Spleen (tissue), 7 donors: ENCODE measurements at regions not wholly inside any gene's neighbourhood (a gene's known extent, or its start where the extent isn't known, plus 50 kb on each side); places are given as distances from the start of the nearest gene placed in this dataset.

Experiments
- POLR2A ChIP-seq, 3 donors: fragments of 450-650 bp; IDR thresholded peaks; one replicate each; pipeline ENCODE4 v1.5.1; 2017; ENCODE audit warnings: antibody characterized with exemption in 3 of 3, mild to moderate bottlenecking in 1 of 3
- POLR2AphosphoS5 ChIP-seq, 3 donors: sonication (generic); formaldehyde crosslinking; IDR thresholded peaks; one replicate each; pipeline ENCODE4 v1.5.1; 2017; ENCODE audit warnings: antibody characterized with exemption in 3 of 3
- TF ChIP-seq, protein P1 (sequence below), 11 experiments: fragments of 200-600 bp in 7 of 11; fragments of 450-650 bp in 4 of 11; sonication (generic) in 4 of 11; IDR thresholded peaks in 8 of 11; conservative IDR thresholded peaks in 3 of 11; 1 replicate in 7 of 11; 2 replicates in 4 of 11; pipeline versions ENCODE4 v1.4.0 to v1.8.0; 2016 to 2021; ENCODE audit warnings: antibody characterized with exemption in 11 of 11, inconsistent platforms in 4 of 11, mild to moderate bottlenecking in 1 of 11
- donor health status: DM: no; HTN: no; CAD: no; lungs with moderate emphysema.
- donor health status: DM: no; HTN: no; CAD: no.
- donor health status: DM: no; HTN: no; CAD: no.

DNA sequence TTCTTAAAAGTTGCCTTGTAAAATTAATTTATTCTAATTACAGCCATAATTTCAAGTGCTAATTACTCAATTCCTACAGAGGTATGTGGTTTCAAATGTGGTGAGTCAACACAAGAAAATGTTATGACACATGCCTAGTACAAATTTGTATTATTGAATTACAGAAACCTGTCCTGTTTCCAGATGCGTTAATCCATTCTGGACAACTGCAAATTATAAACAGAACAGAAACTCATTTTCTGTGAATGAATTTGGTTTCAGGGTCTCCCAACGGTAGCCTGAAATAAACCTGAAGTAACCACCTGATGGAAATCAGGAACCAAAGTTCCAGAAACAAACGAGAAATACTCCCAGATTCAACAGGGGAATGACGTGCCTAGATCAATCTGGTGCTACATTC is 328.6 kb upstream of the F9 start:
- TF ChIP-seq POLR2AphosphoS5 (IDR thresholded peaks at IDR 0.05): no peak
- TF ChIP-seq, protein P1, sequence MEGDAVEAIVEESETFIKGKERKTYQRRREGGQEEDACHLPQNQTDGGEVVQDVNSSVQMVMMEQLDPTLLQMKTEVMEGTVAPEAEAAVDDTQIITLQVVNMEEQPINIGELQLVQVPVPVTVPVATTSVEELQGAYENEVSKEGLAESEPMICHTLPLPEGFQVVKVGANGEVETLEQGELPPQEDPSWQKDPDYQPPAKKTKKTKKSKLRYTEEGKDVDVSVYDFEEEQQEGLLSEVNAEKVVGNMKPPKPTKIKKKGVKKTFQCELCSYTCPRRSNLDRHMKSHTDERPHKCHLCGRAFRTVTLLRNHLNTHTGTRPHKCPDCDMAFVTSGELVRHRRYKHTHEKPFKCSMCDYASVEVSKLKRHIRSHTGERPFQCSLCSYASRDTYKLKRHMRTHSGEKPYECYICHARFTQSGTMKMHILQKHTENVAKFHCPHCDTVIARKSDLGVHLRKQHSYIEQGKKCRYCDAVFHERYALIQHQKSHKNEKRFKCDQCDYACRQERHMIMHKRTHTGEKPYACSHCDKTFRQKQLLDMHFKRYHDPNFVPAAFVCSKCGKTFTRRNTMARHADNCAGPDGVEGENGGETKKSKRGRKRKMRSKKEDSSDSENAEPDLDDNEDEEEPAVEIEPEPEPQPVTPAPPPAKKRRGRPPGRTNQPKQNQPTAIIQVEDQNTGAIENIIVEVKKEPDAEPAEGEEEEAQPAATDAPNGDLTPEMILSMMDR (IDR thresholded peaks at IDR 0.05 in 8 of 11, conservative IDR thresholded peaks at IDR 0.05 in 3 of 11): no peak
- no peak for TF ChIP-seq POLR2A (IDR thresholded peaks at IDR 0.05)
